HepG2 (cell line): ENCODE measurements at regions not wholly inside any gene's neighbourhood (a gene's known extent, or its start where the extent isn't known, plus 50 kb on each side); places are given as distances from the start of the nearest gene placed in this dataset.
A peak's percentile ranks its signal among the peaks of the same experiment; 100 is the strongest.
"Not testable (repeated sequence)": the region's sequence is repeated elsewhere in the genome, so short reads cannot be mapped to it uniquely, and the experiment has no call there.

Experiments used
- ESRRA ChIP-seq: sonication (generic); formaldehyde crosslinking; IDR thresholded peaks from 2 replicates; pipeline ENCODE4 v1.5.1; 2020; ENCODE audit warnings: mild to moderate bottlenecking, low read depth, missing genetic modification reagents
- FOXM1 ChIP-seq: sonication (generic); formaldehyde crosslinking; IDR thresholded peaks from 2 replicates; pipeline ENCODE4 v1.5.0; 2020; ENCODE audit warnings: missing genetic modification reagents
- HOXA3 ChIP-seq: sonication (generic); formaldehyde crosslinking; IDR thresholded peaks from 2 replicates; pipeline ENCODE4 v1.5.0; 2020; ENCODE audit warnings: missing genetic modification reagents
- HOXD1 ChIP-seq: sonication (generic); formaldehyde crosslinking; IDR thresholded peaks from 2 replicates; pipeline ENCODE4 v1.5.0; 2020; ENCODE audit warnings: missing genetic modification reagents
- KLF16 ChIP-seq, 2 experiments: sonication (generic) in 1 of 2; formaldehyde crosslinking in 1 of 2; IDR thresholded peaks; 2 replicates each; pipeline versions ENCODE4 v1.6.1 to v1.8.0; 2016 to 2023; ENCODE audit warnings: missing genetic modification reagents in 2 of 2, missing compliant biosample characterization in 1 of 2
- KMT2A ChIP-seq: sonication (generic); formaldehyde crosslinking; IDR thresholded peaks from 2 replicates; pipeline ENCODE4 v1.4.0; 2020; ENCODE audit warnings: missing genetic modification reagents
- SOX6 ChIP-seq, 2 experiments: fragments of 450-650 bp in 1 of 2; sonication (generic) in 1 of 2; formaldehyde crosslinking in 1 of 2; IDR thresholded peaks; 2 replicates each; pipeline versions ENCODE4 v1.4.0 to v1.6.1; 2017 to 2020; ENCODE audit warnings: antibody characterized with exemption in 1 of 2, mild to moderate bottlenecking in 1 of 2, missing genetic modification reagents in 1 of 2
- TIGD3 ChIP-seq: sonication (generic); formaldehyde crosslinking; IDR thresholded peaks from 2 replicates; pipeline ENCODE4 v1.5.1; 2020; ENCODE audit warnings: mild to moderate bottlenecking, missing genetic modification reagents, borderline replicate concordance
- ZBTB3 ChIP-seq: sonication (generic); formaldehyde crosslinking; IDR thresholded peaks from 2 replicates; pipeline ENCODE4 v1.4.0; 2020; ENCODE audit warnings: low read depth, mild to moderate bottlenecking, moderate library complexity, missing genetic modification reagents, borderline replicate concordance
- ZMYM4 ChIP-seq: sonication (generic); formaldehyde crosslinking; IDR thresholded peaks from 2 replicates; pipeline ENCODE4 v1.8.1; 2023; ENCODE audit warnings: mild to moderate bottlenecking, missing genetic modification reagents
- ZNF34 ChIP-seq: sonication (generic); formaldehyde crosslinking; IDR thresholded peaks from 2 replicates; pipeline ENCODE4 v1.4.0; 2020; ENCODE audit warnings: mild to moderate bottlenecking, missing genetic modification reagents, borderline replicate concordance
- ZNF446 ChIP-seq: sonication (generic); formaldehyde crosslinking; IDR thresholded peaks from 2 replicates; pipeline ENCODE4 v1.5.0; 2020; ENCODE audit warnings: mild to moderate bottlenecking, missing genetic modification reagents
- ZNF556 ChIP-seq: sonication (generic); formaldehyde crosslinking; IDR thresholded peaks from 2 replicates; pipeline ENCODE4 v1.4.0; 2020; ENCODE audit warnings: mild to moderate bottlenecking, missing genetic modification reagents, borderline replicate concordance
- ZNF629 ChIP-seq: sonication (generic); formaldehyde crosslinking; conservative IDR thresholded peaks from 2 replicates; pipeline ENCODE4 v1.5.0; 2020; ENCODE audit warnings: missing genetic modification reagents
- ZNF670 ChIP-seq: sonication (generic); formaldehyde crosslinking; IDR thresholded peaks from 2 replicates; pipeline ENCODE4 v1.8.0; 2022; ENCODE audit warnings: mild to moderate bottlenecking, missing genetic modification reagents, borderline replicate concordance
- ZNF766 ChIP-seq: sonication (generic); formaldehyde crosslinking; IDR thresholded peaks from 2 replicates; pipeline ENCODE4 v1.5.0; 2020; ENCODE audit warnings: missing genetic modification reagents, borderline replicate concordance
- ZNF816 ChIP-seq: sonication (generic); formaldehyde crosslinking; IDR thresholded peaks from 2 replicates; pipeline ENCODE4 v1.8.0; 2022; ENCODE audit warnings: missing genetic modification reagents, mild to moderate bottlenecking, borderline replicate concordance
- ZNF839 ChIP-seq: sonication (generic); formaldehyde crosslinking; IDR thresholded peaks from 2 replicates; pipeline ENCODE4 v1.4.0; 2020; ENCODE audit warnings: missing genetic modification reagents, mild to moderate bottlenecking, borderline replicate concordance
- ZNF891 ChIP-seq: sonication (generic); formaldehyde crosslinking; IDR thresholded peaks from 2 replicates; pipeline ENCODE4 v1.5.0; 2020; ENCODE audit warnings: mild to moderate bottlenecking, missing genetic modification reagents
- TF ChIP-seq, protein P1 (sequence below): IDR thresholded peaks from 2 replicates; pipeline ENCODE4 v1.6.1; 2012; ENCODE audit warnings: low read depth, low read length, improper control_type of control experiment
- TF ChIP-seq, protein P2 (sequence below): sonication (generic); formaldehyde crosslinking; IDR thresholded peaks from 2 replicates; pipeline ENCODE4 v1.5.0; 2020; ENCODE audit warnings: mild to moderate bottlenecking, missing genetic modification reagents
- TF ChIP-seq, protein P3 (sequence below): sonication (generic); formaldehyde crosslinking; IDR thresholded peaks from 2 replicates; pipeline ENCODE4 v1.8.1; 2023; ENCODE audit warnings: mild to moderate bottlenecking, inconsistent platforms, moderate library complexity, missing genetic modification reagents, borderline replicate concordance

- TF ChIP-seq, protein P1, sequence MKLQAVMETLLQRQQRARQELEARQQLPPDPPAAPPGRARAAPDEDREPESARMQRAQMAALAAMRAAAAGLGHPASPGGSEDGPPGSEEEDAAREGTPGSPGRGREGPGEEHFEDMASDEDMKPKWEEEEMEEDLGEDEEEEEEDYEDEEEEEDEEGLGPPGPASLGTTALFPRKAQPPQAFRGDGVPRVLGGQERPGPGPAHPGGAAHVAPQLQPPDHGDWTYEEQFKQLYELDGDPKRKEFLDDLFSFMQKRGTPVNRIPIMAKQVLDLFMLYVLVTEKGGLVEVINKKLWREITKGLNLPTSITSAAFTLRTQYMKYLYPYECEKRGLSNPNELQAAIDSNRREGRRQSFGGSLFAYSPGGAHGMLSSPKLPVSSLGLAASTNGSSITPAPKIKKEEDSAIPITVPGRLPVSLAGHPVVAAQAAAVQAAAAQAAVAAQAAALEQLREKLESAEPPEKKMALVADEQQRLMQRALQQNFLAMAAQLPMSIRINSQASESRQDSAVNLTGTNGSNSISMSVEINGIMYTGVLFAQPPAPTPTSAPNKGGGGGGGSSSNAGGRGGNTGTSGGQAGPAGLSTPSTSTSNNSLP, result 0 out of 2 replicates have a peak, but pooled peaks have one; percentile 33
- TF ChIP-seq ZNF816 (CRISPR knock-in tag) (peak; percentile 99), HOXA3 (CRISPR knock-in tag) (peak; percentile 94), FOXM1 (CRISPR knock-in tag) (peak; percentile 91), ZNF629 (peak; percentile 58; the same call in 1 of the 2 replicates), ZNF446 (CRISPR knock-in tag) (peak; percentile 82; the same call in 1 of the 2 replicates), ZBTB3 (CRISPR knock-in tag) (peak; percentile 89; the same call in 1 of the 2 replicates), KMT2A (CRISPR knock-in tag) (peak; percentile 94), KLF16 (CRISPR knock-in tag; IDR thresholded peaks at IDR 0.05) (peak in 1 of 2 experiments; percentile 100; a peak in 2 of 4 replicates), ESRRA (CRISPR knock-in tag) (peak; percentile 93), ZMYM4 (CRISPR knock-in tag) (peak; percentile 85), TIGD3 (CRISPR knock-in tag) (peak; percentile 94; the same call in 1 of the 2 replicates), ZNF556 (CRISPR knock-in tag) (peak; percentile 95; the same call in 1 of the 2 replicates), ZNF670 (CRISPR knock-in tag) (peak; percentile 98), ZNF839 (peak; percentile 99), ZNF766 (CRISPR knock-in tag) (peak; percentile 99), ZNF34 (CRISPR knock-in tag) (peak; percentile 77), SOX6 (CRISPR knock-in tag; IDR thresholded peaks at IDR 0.05) (peak; percentile 86), ZNF891 (peak; percentile 98), HOXD1 (CRISPR knock-in tag) (peak; percentile 99)
- TF ChIP-seq, protein P2, sequence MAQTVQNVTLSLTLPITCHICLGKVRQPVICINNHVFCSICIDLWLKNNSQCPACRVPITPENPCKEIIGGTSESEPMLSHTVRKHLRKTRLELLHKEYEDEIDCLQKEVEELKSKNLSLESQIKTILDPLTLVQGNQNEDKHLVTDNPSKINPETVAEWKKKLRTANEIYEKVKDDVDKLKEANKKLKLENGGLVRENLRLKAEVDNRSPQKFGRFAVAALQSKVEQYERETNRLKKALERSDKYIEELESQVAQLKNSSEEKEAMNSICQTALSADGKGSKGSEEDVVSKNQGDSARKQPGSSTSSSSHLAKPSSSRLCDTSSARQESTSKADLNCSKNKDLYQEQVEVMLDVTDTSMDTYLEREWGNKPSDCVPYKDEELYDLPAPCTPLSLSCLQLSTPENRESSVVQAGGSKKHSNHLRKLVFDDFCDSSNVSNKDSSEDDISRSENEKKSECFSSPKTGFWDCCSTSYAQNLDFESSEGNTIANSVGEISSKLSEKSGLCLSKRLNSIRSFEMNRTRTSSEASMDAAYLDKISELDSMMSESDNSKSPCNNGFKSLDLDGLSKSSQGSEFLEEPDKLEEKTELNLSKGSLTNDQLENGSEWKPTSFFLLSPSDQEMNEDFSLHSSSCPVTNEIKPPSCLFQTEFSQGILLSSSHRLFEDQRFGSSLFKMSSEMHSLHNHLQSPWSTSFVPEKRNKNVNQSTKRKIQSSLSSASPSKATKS (CRISPR knock-in tag), result peak; percentile 93; the same call in 1 of the 2 replicates
- TF ChIP-seq SOX6 (IDR thresholded peaks at IDR 0.05), result not testable (repeated sequence)
- TF ChIP-seq, protein P3, sequence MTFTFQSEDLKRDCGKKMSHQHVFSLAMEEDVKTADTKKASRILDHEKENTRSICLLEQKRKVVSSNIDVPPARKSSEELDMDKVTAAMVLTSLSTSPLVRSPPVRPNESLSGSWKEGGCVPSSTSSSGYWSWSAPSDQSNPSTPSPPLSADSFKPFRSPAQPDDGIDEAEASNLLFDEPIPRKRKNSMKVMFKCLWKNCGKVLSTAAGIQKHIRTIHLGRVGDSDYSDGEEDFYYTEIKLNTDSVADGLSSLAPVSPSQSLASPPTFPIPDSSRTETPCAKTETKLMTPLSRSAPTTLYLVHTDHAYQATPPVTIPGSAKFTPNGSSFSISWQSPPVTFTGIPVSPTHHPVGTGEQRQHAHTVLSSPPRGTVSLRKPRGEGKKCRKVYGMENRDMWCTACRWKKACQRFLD (CRISPR knock-in tag), result peak; percentile 100
Observed at GRCh38 chr16:21520134-21521047, 79.0 kb upstream of the METTL9 start (continued).
